ENCODE measurements at regions not wholly inside any gene's neighbourhood (a gene's known extent, or its start where the extent isn't known, plus 50 kb on each side); places are given as distances from the start of the nearest gene placed in this dataset.
"Not testable (repeated sequence)": the region's sequence is repeated elsewhere in the genome, so short reads cannot be mapped to it uniquely, and the experiment has no call there.

GRCh38 chr1:149686593-149687238 is 95.8 kb upstream of the FCGR1A start:
- not testable (repeated sequence) for TF ChIP-seq CTCF, CEBPB, USF2, REST (IDR thresholded peaks at IDR 0.05)
